ENCODE measurements at regions not wholly inside any gene's neighbourhood (a gene's known extent, or its start where the extent isn't known, plus 50 kb on each side); places are given as distances from the start of the nearest gene placed in this dataset.

- no peaks in the 10 kb centered on the region for H3K4me1 ChIP-seq (ENCODE audit: control insufficient read depth, insufficient read depth, low read length, poor library complexity, severe bottlenecking)
- H3K9me3 ChIP-seq (ENCODE audit: control insufficient read depth, low read length) = peaks cover 19% of the 10 kb centered on the region
- no peaks in the 10 kb centered on the region for H3K36me3 ChIP-seq (ENCODE audit: control insufficient read depth, insufficient read depth, low read length)
- no peak overlapping the region for H3K4me3 ChIP-seq (ENCODE audit: extremely low read depth, insufficient read depth, low read length, poor library complexity, severe bottlenecking)
- WGBS, 2 experiments (ENCODE audit: insufficient coverage in 2 of 2) = 96 to 97% methylated on average over 5 of the region's 6 CpGs
- no peak overlapping the region for H3K27ac ChIP-seq (ENCODE audit: low read depth, low read length, severe bottlenecking)
These were observed 166.3 kb upstream of the ARGLU1 start for GRCh38 chr13:106734198-106734597.

GRCh38 chr13:106723036-106723435 is 155.1 kb upstream of the ARGLU1 start:
- 83 to 100% methylated on average over 1 to 3 of the region's 6 CpGs for whole genome bisulfite sequencing, 2 experiments (ENCODE audit: insufficient coverage in 2 of 2)
- Histone ChIP-seq H3K27ac (ENCODE audit: low read depth, low read length, severe bottlenecking) (no peak overlapping the region), H3K4me1 (ENCODE audit: control insufficient read depth, insufficient read depth, low read length, poor library complexity, severe bottlenecking) (no peaks in the 10 kb centered on the region), H3K36me3 (ENCODE audit: control insufficient read depth, insufficient read depth, low read length) (no peaks in the 10 kb centered on the region), H3K4me3 (ENCODE audit: extremely low read depth, insufficient read depth, low read length, poor library complexity, severe bottlenecking) (no peak overlapping the region), H3K9me3 (ENCODE audit: control insufficient read depth, low read length) (no peaks in the 10 kb centered on the region)

GRCh38 chr13:106722620-106723019 is 154.7 kb upstream of the ARGLU1 start:
- H3K27ac ChIP-seq (ENCODE audit: low read depth, low read length, severe bottlenecking) = no peak overlapping the region

GRCh38 chr13:106721599-106721998 is 153.7 kb upstream of the ARGLU1 start:
- WGBS, 2 experiments (ENCODE audit: insufficient coverage in 2 of 2) = 92 to 94% methylated on average over 5 of the region's 6 CpGs

More at GRCh38 chr13:106722620-106723019, 154.7 kb upstream of the ARGLU1 start:
- WGBS, 2 experiments (ENCODE audit: insufficient coverage in 2 of 2) = no CpG with 5 or more reads among the region's 3 CpGs
- no peaks in the 10 kb centered on the region for H3K4me1 ChIP-seq (ENCODE audit: control insufficient read depth, insufficient read depth, low read length, poor library complexity, severe bottlenecking)
- no peaks in the 10 kb centered on the region for H3K9me3 ChIP-seq (ENCODE audit: control insufficient read depth, low read length)
- H3K4me3 ChIP-seq (ENCODE audit: extremely low read depth, insufficient read depth, low read length, poor library complexity, severe bottlenecking) = no peak overlapping the region
- no peaks in the 10 kb centered on the region for H3K36me3 ChIP-seq (ENCODE audit: control insufficient read depth, insufficient read depth, low read length)

GRCh38 chr13:106714271-106714982 is 146.5 kb upstream of the ARGLU1 start:
- Histone ChIP-seq H3K4me1 (ENCODE audit: control insufficient read depth, insufficient read depth, low read length, poor library complexity, severe bottlenecking) (no peaks in the 10 kb centered on the region), H3K27ac (ENCODE audit: low read depth, low read length, severe bottlenecking) (peak overlapping the region; percentile 43), H3K4me3 (ENCODE audit: extremely low read depth, insufficient read depth, low read length, poor library complexity, severe bottlenecking) (no peak overlapping the region), H3K9me3 (ENCODE audit: control insufficient read depth, low read length) (no peaks in the 10 kb centered on the region), H3K36me3 (ENCODE audit: control insufficient read depth, insufficient read depth, low read length) (no peaks in the 10 kb centered on the region)
- 87 to 94% methylated on average over 8 of the region's 10 CpGs for WGBS, 2 experiments (ENCODE audit: insufficient coverage in 2 of 2)

More at GRCh38 chr13:106721599-106721998, 153.7 kb upstream of the ARGLU1 start:
- Histone ChIP-seq H3K4me3 (ENCODE audit: extremely low read depth, insufficient read depth, low read length, poor library complexity, severe bottlenecking) (no peak overlapping the region), H3K27ac (ENCODE audit: low read depth, low read length, severe bottlenecking) (no peak overlapping the region), H3K36me3 (ENCODE audit: control insufficient read depth, insufficient read depth, low read length) (no peaks in the 10 kb centered on the region), H3K4me1 (ENCODE audit: control insufficient read depth, insufficient read depth, low read length, poor library complexity, severe bottlenecking) (no peaks in the 10 kb centered on the region), H3K9me3 (ENCODE audit: control insufficient read depth, low read length) (no peaks in the 10 kb centered on the region)

- Histone ChIP-seq H3K9me3 (ENCODE audit: control insufficient read depth, low read length) (no peaks in the 10 kb centered on the region), H3K4me3 (ENCODE audit: extremely low read depth, insufficient read depth, low read length, poor library complexity, severe bottlenecking) (no peak overlapping the region), H3K36me3 (ENCODE audit: control insufficient read depth, insufficient read depth, low read length) (no peaks in the 10 kb centered on the region), H3K4me1 (ENCODE audit: control insufficient read depth, insufficient read depth, low read length, poor library complexity, severe bottlenecking) (no peaks in the 10 kb centered on the region), H3K27ac (ENCODE audit: low read depth, low read length, severe bottlenecking) (no peak overlapping the region)
- 89 to 92% methylated on average over 2 to 8 of the region's 10 CpGs for WGBS, 2 experiments (ENCODE audit: insufficient coverage in 2 of 2)
These were observed 144.4 kb upstream of the ARGLU1 start for GRCh38 chr13:106712381-106712780.

- 91 to 94% methylated on average over 5 of the region's 7 CpGs for WGBS, 2 experiments (ENCODE audit: insufficient coverage in 2 of 2)
These were observed 142.3 kb upstream of the ARGLU1 start for GRCh38 chr13:106710266-106710665.

GRCh38 chr13:106709522-106709921 is 141.6 kb upstream of the ARGLU1 start:
- H3K36me3 ChIP-seq (ENCODE audit: control insufficient read depth, insufficient read depth, low read length) = no peaks in the 10 kb centered on the region
- no peaks in the 10 kb centered on the region for H3K4me1 ChIP-seq (ENCODE audit: control insufficient read depth, insufficient read depth, low read length, poor library complexity, severe bottlenecking)
- 95 to 100% methylated on average over 2 of the region's 3 CpGs for WGBS, 2 experiments (ENCODE audit: insufficient coverage in 2 of 2)
- no peak overlapping the region for H3K27ac ChIP-seq (ENCODE audit: low read depth, low read length, severe bottlenecking)
- H3K4me3 ChIP-seq (ENCODE audit: extremely low read depth, insufficient read depth, low read length, poor library complexity, severe bottlenecking) = no peak overlapping the region
- H3K9me3 ChIP-seq (ENCODE audit: control insufficient read depth, low read length) = no peaks in the 10 kb centered on the region

More at GRCh38 chr13:106710266-106710665, 142.3 kb upstream of the ARGLU1 start:
- Histone ChIP-seq H3K9me3 (ENCODE audit: control insufficient read depth, low read length) (no peaks in the 10 kb centered on the region), H3K4me3 (ENCODE audit: extremely low read depth, insufficient read depth, low read length, poor library complexity, severe bottlenecking) (no peak overlapping the region), H3K4me1 (ENCODE audit: control insufficient read depth, insufficient read depth, low read length, poor library complexity, severe bottlenecking) (no peaks in the 10 kb centered on the region), H3K36me3 (ENCODE audit: control insufficient read depth, insufficient read depth, low read length) (no peaks in the 10 kb centered on the region), H3K27ac (ENCODE audit: low read depth, low read length, severe bottlenecking) (no peak overlapping the region)

- H3K4me1 ChIP-seq (ENCODE audit: control insufficient read depth, insufficient read depth, low read length, poor library complexity, severe bottlenecking) = peaks cover 6% of the 10 kb centered on the region
- no peak overlapping the region for H3K27ac ChIP-seq (ENCODE audit: low read depth, low read length, severe bottlenecking)
- H3K4me3 ChIP-seq (ENCODE audit: extremely low read depth, insufficient read depth, low read length, poor library complexity, severe bottlenecking) = no peak overlapping the region
- H3K9me3 ChIP-seq (ENCODE audit: control insufficient read depth, low read length) = no peaks in the 10 kb centered on the region
- WGBS, 2 experiments (ENCODE audit: insufficient coverage in 2 of 2) = 90 to 93% methylated on average over 4 to 7 of the region's 9 CpGs
- H3K36me3 ChIP-seq (ENCODE audit: control insufficient read depth, insufficient read depth, low read length) = no peaks in the 10 kb centered on the region
These were observed 134.6 kb upstream of the ARGLU1 start for GRCh38 chr13:106702505-106702904.

- H3K27ac ChIP-seq (ENCODE audit: low read depth, low read length, severe bottlenecking) = no peak overlapping the region
- no peaks in the 10 kb centered on the region for H3K9me3 ChIP-seq (ENCODE audit: control insufficient read depth, low read length)
- 89 to 99% methylated on average over 9 to 12 of the region's 17 CpGs for WGBS, 2 experiments (ENCODE audit: insufficient coverage in 2 of 2)
- H3K4me1 ChIP-seq (ENCODE audit: control insufficient read depth, insufficient read depth, low read length, poor library complexity, severe bottlenecking) = peaks cover 6% of the 10 kb centered on the region
- no peak overlapping the region for H3K4me3 ChIP-seq (ENCODE audit: extremely low read depth, insufficient read depth, low read length, poor library complexity, severe bottlenecking)
- no peaks in the 10 kb centered on the region for H3K36me3 ChIP-seq (ENCODE audit: control insufficient read depth, insufficient read depth, low read length)
These were observed 133.9 kb upstream of the ARGLU1 start for GRCh38 chr13:106701771-106702341.

- Histone ChIP-seq H3K27ac (ENCODE audit: low read depth, low read length, severe bottlenecking) (no peak overlapping the region), H3K9me3 (ENCODE audit: control insufficient read depth, low read length) (no peaks in the 10 kb centered on the region), H3K4me1 (ENCODE audit: control insufficient read depth, insufficient read depth, low read length, poor library complexity, severe bottlenecking) (peaks cover 6% of the 10 kb centered on the region), H3K4me3 (ENCODE audit: extremely low read depth, insufficient read depth, low read length, poor library complexity, severe bottlenecking) (no peak overlapping the region), H3K36me3 (ENCODE audit: control insufficient read depth, insufficient read depth, low read length) (no peaks in the 10 kb centered on the region)
- no CpG with 5 or more reads among the region's 4 CpGs for WGBS, 2 experiments (ENCODE audit: insufficient coverage in 2 of 2)
These were observed 132.5 kb upstream of the ARGLU1 start for GRCh38 chr13:106700439-106700838.

Data from mesodermal cell (in vitro differentiated cells).